Stimulated activated naive B cell treated with anti-CD40 and anti-IgM and Interleukin-4, amounts not matched to agents 10 μg/mL and 1 μg/mL and 100 μg/mL, for 72 hours (primary cell): ENCODE measurements at regions not wholly inside any gene's neighbourhood (a gene's known extent, or its start where the extent isn't known, plus 50 kb on each side); places are given as distances from the start of the nearest gene placed in this dataset.

ENCODE experiments used
- ATAC-seq, 2 donors: fragments of 150-1000 bp; cut with Tn5 transposase; replicated peaks; 2 replicates each; pipeline ENCODE4 v1.10.0; 2021; ENCODE audit warnings: moderate library complexity in 1 of 2
- DNase-seq: peaks from one replicate; pipeline ENCODE4 v3.0.0; 2021
- H3K27ac Mint-ChIP-seq: one replicate; pipeline ENCODE4 v1.8.0; 2022; ENCODE audit warnings: mild to moderate bottlenecking, mixed read lengths
- H3K27me3 Mint-ChIP-seq, 2 donors: one replicate each; pipeline ENCODE4 v1.8.0; 2022; ENCODE audit warnings: mixed read lengths in 2 of 2
- H3K36me3 Mint-ChIP-seq, 2 donors: one replicate each; pipeline ENCODE4 v1.8.0; 2022; ENCODE audit warnings: mixed read lengths in 2 of 2, mild to moderate bottlenecking in 1 of 2
- H3K4me1 Mint-ChIP-seq, 2 donors: one replicate each; pipeline ENCODE4 v1.8.0; 2022; ENCODE audit warnings: mixed read lengths in 2 of 2, mild to moderate bottlenecking in 1 of 2
- H3K4me3 Mint-ChIP-seq, 2 donors: one replicate each; pipeline ENCODE4 v1.8.0; 2022; ENCODE audit warnings: mild to moderate bottlenecking in 2 of 2, mixed read lengths in 2 of 2, moderate library complexity in 1 of 2
- H3K9me3 Mint-ChIP-seq, 2 donors: one replicate each; pipeline ENCODE4 v1.8.0; 2022; ENCODE audit warnings: mixed read lengths in 2 of 2, mild to moderate bottlenecking in 1 of 2

DNA sequence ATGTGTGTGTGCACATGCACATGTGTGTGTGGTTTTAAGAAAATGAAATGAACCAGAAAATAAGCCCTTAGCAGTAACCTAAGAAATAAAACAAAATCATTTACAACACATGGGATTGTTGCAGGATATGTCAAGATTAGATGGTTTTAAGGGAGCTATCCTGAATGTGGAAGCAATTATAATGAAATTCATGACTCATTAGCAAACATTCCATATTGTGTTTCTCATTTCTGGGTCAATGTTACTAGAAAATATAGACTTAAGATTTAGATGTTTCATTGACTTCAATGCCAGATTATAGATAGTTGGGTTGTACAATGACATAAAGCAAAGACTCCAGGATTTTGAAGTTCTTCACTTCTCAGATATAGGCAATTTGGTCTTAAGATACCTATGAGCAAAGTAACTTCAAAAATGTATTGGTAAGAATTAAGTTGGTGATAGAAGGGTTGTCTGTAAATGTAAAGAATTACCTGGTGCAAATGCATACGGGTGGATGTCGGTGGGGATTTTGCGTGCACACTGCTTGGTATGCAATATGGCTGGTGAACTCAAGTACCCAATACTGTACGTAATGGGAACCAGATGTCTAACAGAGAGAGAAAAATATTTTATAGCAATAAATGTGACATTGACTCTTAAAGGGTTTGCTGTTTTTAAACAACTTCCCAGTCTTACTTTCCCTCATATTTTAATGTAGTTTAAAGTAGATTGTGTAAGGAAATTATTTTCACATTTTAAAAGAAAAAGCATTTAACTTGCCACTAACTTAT is 53.9 kb upstream of the NR2F2 start:
- no peaks in the 10 kb centered on the region for H3K4me1 Mint-ChIP-seq
- H3K27me3 Mint-ChIP-seq, result no peaks in the 10 kb centered on the region
- no peak overlapping the region for H3K27ac Mint-ChIP-seq
- no peak for DNase-seq
- H3K4me3 Mint-ChIP-seq, result no peak overlapping the region
- no peaks in the 10 kb centered on the region for H3K36me3 Mint-ChIP-seq
- H3K9me3 Mint-ChIP-seq, result peaks cover 7 to 8% of the 10 kb centered on the region in 2 donors
- ATAC-seq, result no peak
